ENCODE measurements at regions not wholly inside any gene's neighbourhood (a gene's known extent, or its start where the extent isn't known, plus 50 kb on each side); places are given as distances from the start of the nearest gene placed in this dataset.

GRCh38 chr13:88162076-88162702, 491.0 kb downstream of the SLITRK5 start:
- Histone ChIP-seq H3K36me3 (ENCODE audit: insufficient read depth, low read length) (no peaks in the 10 kb centered on the region), H3K4me3 (ENCODE audit: insufficient read depth, low read length) (no peak overlapping the region), H3K4me1 (ENCODE audit: insufficient read depth, low read length) (no peaks in the 10 kb centered on the region), H3K27me3 (ENCODE audit: insufficient read depth, low read length) (no peaks in the 10 kb centered on the region), H2AFZ (ENCODE audit: low read length) (no peak overlapping the region), H3K79me2 (ENCODE audit: insufficient read depth, low read length) (no peaks in the 10 kb centered on the region), H3K4me2 (ENCODE audit: insufficient read depth, low read length) (no peak overlapping the region), H3K27ac (ENCODE audit: low read depth, low read length) (no peak overlapping the region), H3K9me3 (ENCODE audit: low read depth, low read length) (peaks cover 5% of the 10 kb centered on the region), H4K20me1 (ENCODE audit: insufficient read depth, low read length) (no peaks in the 10 kb centered on the region)
- no peak for TF ChIP-seq CTCF (IDR thresholded peaks at IDR 0.05; ENCODE audit: extremely low read depth, low read depth, low read length)
- DNase-seq (ENCODE audit: insufficient read length, low spot score, missing footprints): no peak

- no peaks in the 10 kb centered on the region for H4K20me1 ChIP-seq (ENCODE audit: insufficient read depth, low read length)
- H3K79me2 ChIP-seq (ENCODE audit: insufficient read depth, low read length): no peaks in the 10 kb centered on the region
- H2AFZ ChIP-seq (ENCODE audit: low read length): no peak overlapping the region
- no peaks in the 10 kb centered on the region for H3K27me3 ChIP-seq (ENCODE audit: insufficient read depth, low read length)
- H3K27ac ChIP-seq (ENCODE audit: low read depth, low read length): no peak overlapping the region
- no peaks in the 10 kb centered on the region for H3K9me3 ChIP-seq (ENCODE audit: low read depth, low read length)
- no peaks in the 10 kb centered on the region for H3K36me3 ChIP-seq (ENCODE audit: insufficient read depth, low read length)
- no peak for DNase-seq (ENCODE audit: insufficient read length, low spot score, missing footprints)
- no peak overlapping the region for H3K4me2 ChIP-seq (ENCODE audit: insufficient read depth, low read length)
- H3K4me3 ChIP-seq (ENCODE audit: insufficient read depth, low read length): no peak overlapping the region
- TF ChIP-seq CTCF (IDR thresholded peaks at IDR 0.05; ENCODE audit: extremely low read depth, low read depth, low read length): no peak
- no peaks in the 10 kb centered on the region for H3K4me1 ChIP-seq (ENCODE audit: insufficient read depth, low read length)
These were observed 505.1 kb downstream of the SLITRK5 start for GRCh38 chr13:88176231-88176630.

GRCh38 chr13:88183440-88183839, 512.3 kb downstream of the SLITRK5 start:
- Histone ChIP-seq H3K4me2 (ENCODE audit: insufficient read depth, low read length) (no peak overlapping the region), H3K27me3 (ENCODE audit: insufficient read depth, low read length) (no peaks in the 10 kb centered on the region), H3K27ac (ENCODE audit: low read depth, low read length) (no peak overlapping the region), H2AFZ (ENCODE audit: low read length) (no peak overlapping the region), H3K4me1 (ENCODE audit: insufficient read depth, low read length) (no peaks in the 10 kb centered on the region), H4K20me1 (ENCODE audit: insufficient read depth, low read length) (no peaks in the 10 kb centered on the region), H3K9me3 (ENCODE audit: low read depth, low read length) (no peaks in the 10 kb centered on the region), H3K79me2 (ENCODE audit: insufficient read depth, low read length) (no peaks in the 10 kb centered on the region), H3K36me3 (ENCODE audit: insufficient read depth, low read length) (no peaks in the 10 kb centered on the region), H3K4me3 (ENCODE audit: insufficient read depth, low read length) (no peak overlapping the region)
- no peak for TF ChIP-seq CTCF (IDR thresholded peaks at IDR 0.05; ENCODE audit: extremely low read depth, low read depth, low read length)
- DNase-seq (ENCODE audit: insufficient read length, low spot score, missing footprints): no peak

GRCh38 chr13:88188986-88189385, 517.8 kb downstream of the SLITRK5 start:
- no peaks in the 10 kb centered on the region for H3K4me1 ChIP-seq (ENCODE audit: insufficient read depth, low read length)
- DNase-seq (ENCODE audit: insufficient read length, low spot score, missing footprints): no peak
- no peaks in the 10 kb centered on the region for H4K20me1 ChIP-seq (ENCODE audit: insufficient read depth, low read length)
- H3K27me3 ChIP-seq (ENCODE audit: insufficient read depth, low read length): no peaks in the 10 kb centered on the region
- H2AFZ ChIP-seq (ENCODE audit: low read length): no peak overlapping the region
- no peak for TF ChIP-seq CTCF (IDR thresholded peaks at IDR 0.05; ENCODE audit: extremely low read depth, low read depth, low read length)
- H3K9me3 ChIP-seq (ENCODE audit: low read depth, low read length): no peaks in the 10 kb centered on the region
- H3K4me2 ChIP-seq (ENCODE audit: insufficient read depth, low read length): no peak overlapping the region
- no peaks in the 10 kb centered on the region for H3K36me3 ChIP-seq (ENCODE audit: insufficient read depth, low read length)
- H3K79me2 ChIP-seq (ENCODE audit: insufficient read depth, low read length): no peaks in the 10 kb centered on the region
- H3K4me3 ChIP-seq (ENCODE audit: insufficient read depth, low read length): no peak overlapping the region
- H3K27ac ChIP-seq (ENCODE audit: low read depth, low read length): no peak overlapping the region

Data from osteoblast (primary cell).